PFSK-1 (cell line): ENCODE measurements at regions not wholly inside any gene's neighbourhood (a gene's known extent, or its start where the extent isn't known, plus 50 kb on each side); places are given as distances from the start of the nearest gene placed in this dataset.

Source experiments
- FOXP2 ChIP-seq: optimal IDR thresholded peaks from 2 replicates; pipeline ENCODE3; 2011; ENCODE audit warnings: borderline replicate concordance, control low read depth, inconsistent platforms; ENCODE audit not compliant: insufficient read depth; ENCODE audit errors: extremely low read length, extremely low read depth
- POLR2AphosphoS5 ChIP-seq: IDR thresholded peaks from 2 replicates; pipeline ENCODE4 v1.6.1; 2012; ENCODE audit warnings: low read depth, mild to moderate bottlenecking, control low read depth, low read length, moderate library complexity
- REST ChIP-seq, 2 experiments: IDR thresholded peaks; 2 replicates each; pipeline versions ENCODE4 v1.6.1 to v1.8.0; 2011 to 2012; ENCODE audit warnings: low read depth in 2 of 2, low read length in 2 of 2, control low read depth in 1 of 2, inconsistent platforms in 1 of 2, mild to moderate bottlenecking in 1 of 2, moderate library complexity in 1 of 2; ENCODE audit not compliant: insufficient read depth in 1 of 2
- SIN3A ChIP-seq: IDR thresholded peaks from 2 replicates; pipeline ENCODE4 v1.6.1; 2012; ENCODE audit warnings: mild to moderate bottlenecking, low read length, moderate library complexity, borderline replicate concordance; ENCODE audit not compliant: insufficient read depth
- TAF1 ChIP-seq: IDR thresholded peaks from 2 replicates; pipeline ENCODE4 v1.6.1; 2012; ENCODE audit warnings: low read length, control low read depth, borderline replicate concordance; ENCODE audit not compliant: insufficient read depth

- TF ChIP-seq REST (IDR thresholded peaks at IDR 0.05; ENCODE audit: insufficient read depth in 1 of 2, low read depth in 2 of 2, low read length in 2 of 2) (no peak), SIN3A (no peak), POLR2AphosphoS5 (no peak), FOXP2 (no peak), TAF1 (no peak)
Observed at GRCh38 chr7:15764851-15765382, 78.4 kb upstream of the MEOX2 start.

DNA sequence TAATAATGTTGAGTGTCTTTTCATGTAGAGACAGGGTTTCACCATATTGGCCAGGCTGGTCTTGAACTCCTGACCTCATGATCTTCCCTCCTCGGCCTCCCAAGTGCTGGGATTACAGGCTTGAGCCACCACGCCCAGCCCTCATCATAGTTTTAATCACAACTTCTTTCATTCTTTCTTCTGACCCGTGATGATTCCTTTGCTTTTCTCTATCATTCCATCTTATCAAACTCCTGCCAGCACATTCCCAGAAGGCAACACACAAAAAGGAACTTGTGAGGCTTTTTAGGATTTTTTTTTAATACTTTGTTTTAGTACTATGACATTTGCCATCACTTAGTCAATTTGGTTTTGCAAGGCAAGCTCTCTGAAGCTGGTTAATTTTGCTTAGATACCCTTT, 77.5 kb upstream of the MEOX2 start:
- no peak for TF ChIP-seq POLR2AphosphoS5
- no peak for TF ChIP-seq FOXP2
- no peak for TF ChIP-seq TAF1
- TF ChIP-seq SIN3A: no peak

DNA sequence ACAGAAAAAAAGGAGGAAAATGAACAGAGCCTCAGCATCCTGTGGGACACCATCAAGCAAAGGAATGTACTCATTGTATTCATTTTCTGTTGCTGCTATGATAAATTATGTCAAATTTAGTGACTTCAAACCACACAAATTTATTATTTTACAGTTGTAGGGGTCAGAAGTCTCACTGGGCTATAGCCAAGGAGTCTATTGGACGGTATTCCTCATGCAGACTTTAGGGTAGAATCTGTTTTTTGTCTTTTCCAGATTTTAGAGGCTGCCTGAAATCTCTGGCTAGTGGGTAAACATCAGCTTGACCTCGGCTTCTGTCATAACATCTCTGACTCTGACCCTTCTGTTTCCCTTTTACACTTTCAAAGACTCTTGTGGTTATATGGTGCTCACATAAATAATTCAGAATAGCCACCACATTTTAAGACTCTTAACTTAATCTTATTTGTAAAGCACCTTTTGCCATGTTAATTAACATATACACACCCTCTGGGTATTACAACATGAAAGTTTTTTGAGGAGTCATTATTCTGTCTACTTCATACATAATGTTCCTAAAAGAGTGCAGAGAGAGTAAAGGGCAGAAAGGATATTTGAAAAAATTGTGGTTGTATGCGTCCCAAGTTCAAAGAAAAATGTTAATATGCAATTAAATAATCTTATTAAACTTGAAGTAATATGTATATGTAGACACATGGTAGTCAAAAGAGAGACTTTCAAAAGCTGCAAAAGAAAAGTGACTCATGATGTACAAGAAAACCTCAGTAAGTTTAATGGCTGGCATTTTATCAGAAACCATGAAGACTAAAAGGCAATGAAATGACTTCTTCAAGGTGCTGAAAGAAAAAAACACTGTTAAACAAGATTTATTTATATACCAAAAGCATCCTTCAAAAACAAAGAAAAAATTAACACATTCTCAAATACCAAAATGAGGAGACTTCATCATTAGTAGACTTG, 70.8 kb upstream of the MEOX2 start:
- no peak for TF ChIP-seq TAF1
- TF ChIP-seq POLR2AphosphoS5: no peak
- TF ChIP-seq REST (IDR thresholded peaks at IDR 0.05; ENCODE audit: insufficient read depth in 1 of 2, low read depth in 2 of 2, low read length in 2 of 2): no peak
- TF ChIP-seq FOXP2: no peak
- TF ChIP-seq SIN3A: no peak

DNA sequence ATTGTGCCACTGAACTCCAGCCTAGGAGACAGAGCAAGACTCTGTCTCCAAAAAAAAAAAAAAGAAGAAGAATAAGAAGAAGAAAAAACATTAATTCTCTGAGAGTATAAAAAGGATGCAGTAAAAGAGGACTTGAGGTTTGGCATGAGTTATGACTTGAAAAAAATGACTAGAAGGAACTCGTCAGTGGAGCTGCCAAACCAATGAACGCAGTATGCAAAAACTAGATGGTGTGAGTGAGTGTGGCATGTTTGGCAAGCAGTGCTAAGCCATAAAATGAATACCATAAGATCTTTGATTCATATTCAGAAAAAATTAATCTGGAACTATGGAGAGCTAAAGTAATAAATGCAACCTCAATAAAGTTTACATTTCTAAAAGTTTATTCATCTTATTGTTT, 68.6 kb upstream of the MEOX2 start:
- no peak for TF ChIP-seq POLR2AphosphoS5
- no peak for TF ChIP-seq SIN3A
- no peak for TF ChIP-seq FOXP2
- no peak for TF ChIP-seq TAF1
- TF ChIP-seq REST (IDR thresholded peaks at IDR 0.05; ENCODE audit: insufficient read depth in 1 of 2, low read depth in 2 of 2, low read length in 2 of 2): no peak

- TF ChIP-seq FOXP2 (no peak), SIN3A (no peak), POLR2AphosphoS5 (no peak), TAF1 (no peak), REST (IDR thresholded peaks at IDR 0.05; ENCODE audit: insufficient read depth in 1 of 2, low read depth in 2 of 2, low read length in 2 of 2) (no peak)
Observed at GRCh38 chr7:15753887-15754579, 67.5 kb upstream of the MEOX2 start.
